ENCODE measurements at regions not wholly inside any gene's neighbourhood (a gene's known extent, or its start where the extent isn't known, plus 50 kb on each side); places are given as distances from the start of the nearest gene placed in this dataset.

DNA sequence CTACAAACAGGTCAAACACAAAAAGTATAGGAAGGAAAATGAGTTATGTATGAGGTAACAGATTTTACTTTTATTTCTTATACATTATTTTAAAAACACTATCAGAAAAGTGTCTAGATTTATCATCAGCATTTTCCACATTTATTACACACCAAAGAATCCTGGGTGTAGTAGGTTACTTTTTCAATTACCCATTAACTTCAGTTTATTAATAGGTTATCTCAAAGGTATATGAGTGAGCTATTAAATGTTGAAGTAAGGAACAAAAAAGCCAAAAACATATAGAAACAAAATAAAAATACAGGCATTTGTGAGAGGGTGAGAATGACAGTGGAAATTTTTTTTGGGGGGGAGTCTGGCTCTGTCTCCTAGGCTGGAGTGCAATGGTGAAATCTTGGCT lies 150.5 kb downstream of the SIM1 start:
- TF ChIP-seq EZH2 (IDR thresholded peaks at IDR 0.05; ENCODE audit: low read depth), result no peak
- TF ChIP-seq, protein P1, sequence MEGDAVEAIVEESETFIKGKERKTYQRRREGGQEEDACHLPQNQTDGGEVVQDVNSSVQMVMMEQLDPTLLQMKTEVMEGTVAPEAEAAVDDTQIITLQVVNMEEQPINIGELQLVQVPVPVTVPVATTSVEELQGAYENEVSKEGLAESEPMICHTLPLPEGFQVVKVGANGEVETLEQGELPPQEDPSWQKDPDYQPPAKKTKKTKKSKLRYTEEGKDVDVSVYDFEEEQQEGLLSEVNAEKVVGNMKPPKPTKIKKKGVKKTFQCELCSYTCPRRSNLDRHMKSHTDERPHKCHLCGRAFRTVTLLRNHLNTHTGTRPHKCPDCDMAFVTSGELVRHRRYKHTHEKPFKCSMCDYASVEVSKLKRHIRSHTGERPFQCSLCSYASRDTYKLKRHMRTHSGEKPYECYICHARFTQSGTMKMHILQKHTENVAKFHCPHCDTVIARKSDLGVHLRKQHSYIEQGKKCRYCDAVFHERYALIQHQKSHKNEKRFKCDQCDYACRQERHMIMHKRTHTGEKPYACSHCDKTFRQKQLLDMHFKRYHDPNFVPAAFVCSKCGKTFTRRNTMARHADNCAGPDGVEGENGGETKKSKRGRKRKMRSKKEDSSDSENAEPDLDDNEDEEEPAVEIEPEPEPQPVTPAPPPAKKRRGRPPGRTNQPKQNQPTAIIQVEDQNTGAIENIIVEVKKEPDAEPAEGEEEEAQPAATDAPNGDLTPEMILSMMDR (conservative IDR thresholded peaks at IDR 0.05), result no peak
- no peak overlapping the region for H3K4me2 ChIP-seq
- H4K20me1 ChIP-seq (ENCODE audit: insufficient read depth), result no peaks in the 10 kb centered on the region
- intact Hi-C loops (cut with micrococcal nuclease; ENCODE audit: unreplicated experiment), result no loop called here
- CTCF ChIA-PET, result interaction anchor here (0.6 kb wide), 1 partner anchor 847 kb away, joined by 3 read pairs; no protein-coding TSS in a partner anchor
- POLR2A ChIA-PET (ENCODE audit: unreplicated experiment), result no interaction called here
- H3K27ac ChIP-seq, result no peak overlapping the region
- H3K4me3 ChIP-seq, result no peak overlapping the region
- H3K36me3 ChIP-seq (ENCODE audit: low read depth), result no peaks in the 10 kb centered on the region
- H3K79me2 ChIP-seq (ENCODE audit: low read depth), result no peaks in the 10 kb centered on the region
- H3K27me3 ChIP-seq (ENCODE audit: insufficient read depth, low read depth), result no peaks in the 10 kb centered on the region
- BruUV-seq (replicated peaks), result no TSS peak
- H3F3A ChIP-seq (ENCODE audit: insufficient read depth, low read depth), result no peaks in the 10 kb centered on the region
- no peaks in the 10 kb centered on the region for H3K9me2 ChIP-seq (ENCODE audit: insufficient read depth)
- no peaks in the 10 kb centered on the region for H3K9me3 ChIP-seq (ENCODE audit: insufficient read depth, low read depth)
- no peak overlapping the region for H2AFZ ChIP-seq
- H3K4me1 ChIP-seq (replicated peaks; ENCODE audit: insufficient read depth), result no peaks in the 10 kb centered on the region
- DNase-seq, result no peak

DNA sequence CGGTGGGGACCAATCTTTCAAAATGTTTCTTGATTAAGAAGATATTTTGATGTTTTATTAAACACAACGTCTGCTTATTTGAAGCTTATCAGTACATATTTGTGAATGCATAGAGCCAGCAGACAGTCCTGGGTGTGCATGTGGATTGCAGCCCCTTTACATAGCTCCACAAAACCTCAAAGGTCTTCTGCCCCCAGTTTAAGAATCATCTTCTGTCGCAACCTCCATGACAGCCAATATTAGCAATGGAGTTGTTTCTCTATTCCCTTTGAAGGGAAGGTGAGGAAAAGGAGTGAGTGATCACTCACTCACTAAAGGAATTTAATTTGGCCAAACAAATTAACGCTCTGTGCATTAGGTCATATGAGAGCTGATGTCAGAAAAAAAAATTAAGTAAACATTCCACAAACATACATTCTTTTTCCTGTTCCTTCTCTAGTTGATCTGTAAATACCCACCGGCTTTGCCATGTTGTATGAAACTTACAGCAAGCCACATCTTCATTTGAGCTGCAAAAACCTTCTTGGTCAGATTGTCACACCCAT lies 152.9 kb downstream of the SIM1 start:
- no peaks in the 10 kb centered on the region for H3F3A ChIP-seq (ENCODE audit: insufficient read depth, low read depth)
- ChIA-PET POLR2A (ENCODE audit: unreplicated experiment) (no interaction called here), CTCF (interaction anchor here (0.7 kb wide), 1 partner anchor 406 kb away, joined by 5 read pairs; no protein-coding TSS in a partner anchor)
- no peaks in the 10 kb centered on the region for H3K27me3 ChIP-seq (ENCODE audit: insufficient read depth, low read depth)
- DNase-seq, result no peak
- no peaks in the 10 kb centered on the region for H3K4me1 ChIP-seq (replicated peaks; ENCODE audit: insufficient read depth)
- intact Hi-C loops (cut with micrococcal nuclease; ENCODE audit: unreplicated experiment), result no loop called here
- H4K20me1 ChIP-seq (ENCODE audit: insufficient read depth), result no peaks in the 10 kb centered on the region
- no peaks in the 10 kb centered on the region for H3K79me2 ChIP-seq (ENCODE audit: low read depth)
- no peak for TF ChIP-seq EZH2 (IDR thresholded peaks at IDR 0.05; ENCODE audit: low read depth)
- TF ChIP-seq, protein P1 (conservative IDR thresholded peaks at IDR 0.05), result no peak
- no TSS peak for BruUV-seq (replicated peaks)
- no peaks in the 10 kb centered on the region for H3K9me2 ChIP-seq (ENCODE audit: insufficient read depth)
- no peak overlapping the region for H3K4me3 ChIP-seq
- H3K4me2 ChIP-seq, result no peak overlapping the region
- peak overlapping the region; percentile 45; the same call in 1 of the 2 replicates for H2AFZ ChIP-seq
- no peak overlapping the region for H3K27ac ChIP-seq
- H3K36me3 ChIP-seq (ENCODE audit: low read depth), result no peaks in the 10 kb centered on the region
- 0 out of 2 replicates have a peak, but pooled peaks cover 4% of the 10 kb centered on the region for H3K9me3 ChIP-seq (ENCODE audit: insufficient read depth, low read depth)

DNA sequence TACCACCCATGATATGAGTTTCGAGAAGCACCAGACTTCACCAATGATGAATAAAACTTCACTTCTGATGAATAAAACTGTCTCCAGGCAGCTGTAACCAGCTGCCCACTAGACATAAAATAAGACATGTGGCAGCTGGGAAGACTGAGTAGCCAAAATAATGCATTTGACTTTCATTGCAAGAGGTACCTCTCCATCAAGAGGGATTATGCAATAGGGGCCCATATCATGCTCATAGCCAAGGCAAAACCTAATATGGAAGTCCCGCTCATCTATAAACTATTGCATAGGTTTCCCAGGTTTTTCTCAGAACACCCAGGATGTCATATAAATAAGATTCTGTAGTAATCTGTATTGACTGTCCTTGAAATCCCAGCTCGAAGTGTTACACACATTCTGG lies 155.5 kb downstream of the SIM1 start:
- H3F3A ChIP-seq (ENCODE audit: insufficient read depth, low read depth), result no peaks in the 10 kb centered on the region
- H3K4me2 ChIP-seq, result no peak overlapping the region
- H3K9me2 ChIP-seq (ENCODE audit: insufficient read depth), result no peaks in the 10 kb centered on the region
- no peak overlapping the region for H3K4me3 ChIP-seq
- H3K9me3 ChIP-seq (ENCODE audit: insufficient read depth, low read depth), result 0 out of 2 replicates have a peak, but pooled peaks cover 4% of the 10 kb centered on the region
- H2AFZ ChIP-seq, result no peak overlapping the region
- H3K27me3 ChIP-seq (ENCODE audit: insufficient read depth, low read depth), result no peaks in the 10 kb centered on the region
- intact Hi-C loops (cut with micrococcal nuclease; ENCODE audit: unreplicated experiment), result loop anchor here (10.0 kb wide), 1 partner anchor 196 kb away; no protein-coding TSS in a partner anchor
- peaks cover 7% of the 10 kb centered on the region; the same call in 1 of the 2 replicates for H3K4me1 ChIP-seq (replicated peaks; ENCODE audit: insufficient read depth)
- no peak for DNase-seq
- TF ChIP-seq, protein P1 (conservative IDR thresholded peaks at IDR 0.05), result no peak
- TF ChIP-seq EZH2 (IDR thresholded peaks at IDR 0.05; ENCODE audit: low read depth), result no peak
- no peaks in the 10 kb centered on the region for H3K36me3 ChIP-seq (ENCODE audit: low read depth)
- no peaks in the 10 kb centered on the region for H3K79me2 ChIP-seq (ENCODE audit: low read depth)
- no peaks in the 10 kb centered on the region for H4K20me1 ChIP-seq (ENCODE audit: insufficient read depth)
- BruUV-seq (replicated peaks), result no TSS peak
- no peak overlapping the region for H3K27ac ChIP-seq
- ChIA-PET POLR2A (ENCODE audit: unreplicated experiment) (no interaction called here), CTCF (no interaction called here)
